NCI-H748 treated with DMSO at 0.1 percent for 48 hours (cell line): ENCODE measurements at regions not wholly inside any gene's neighbourhood (a gene's known extent, or its start where the extent isn't known, plus 50 kb on each side); places are given as distances from the start of the nearest gene placed in this dataset.
"Not testable (repeated sequence)": the region's sequence is repeated elsewhere in the genome, so short reads cannot be mapped to it uniquely, and the experiment has no call there.

ENCODE experiments used
- DNase-seq: peaks from one replicate; lab custom pipeline; 2025; lab: John Stamatoyannopoulos, UW

DNA sequence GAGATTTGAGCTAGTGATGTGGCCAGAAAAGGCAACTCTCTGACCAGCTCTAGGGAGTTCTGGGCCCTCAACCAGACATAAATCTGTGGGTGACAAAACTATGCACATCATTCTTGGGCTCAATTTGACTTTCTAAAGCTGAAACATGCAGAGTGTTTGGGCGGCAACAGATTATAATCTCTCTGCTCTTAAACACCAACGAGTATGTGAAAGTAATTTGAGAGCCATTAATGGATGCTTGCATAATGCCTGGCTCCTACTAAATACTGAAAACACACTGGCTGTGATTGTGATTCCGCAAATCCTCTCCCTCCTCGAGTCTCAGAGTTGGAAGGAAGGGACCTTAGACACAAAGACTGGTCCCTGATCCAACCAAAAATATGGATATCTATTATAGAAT is 186.7 kb downstream of the UACA start:
- no peak for DNase-seq

GRCh38 chr15:70576276-70576675 is 187.1 kb downstream of the UACA start:
- no peak for DNase-seq

DNA sequence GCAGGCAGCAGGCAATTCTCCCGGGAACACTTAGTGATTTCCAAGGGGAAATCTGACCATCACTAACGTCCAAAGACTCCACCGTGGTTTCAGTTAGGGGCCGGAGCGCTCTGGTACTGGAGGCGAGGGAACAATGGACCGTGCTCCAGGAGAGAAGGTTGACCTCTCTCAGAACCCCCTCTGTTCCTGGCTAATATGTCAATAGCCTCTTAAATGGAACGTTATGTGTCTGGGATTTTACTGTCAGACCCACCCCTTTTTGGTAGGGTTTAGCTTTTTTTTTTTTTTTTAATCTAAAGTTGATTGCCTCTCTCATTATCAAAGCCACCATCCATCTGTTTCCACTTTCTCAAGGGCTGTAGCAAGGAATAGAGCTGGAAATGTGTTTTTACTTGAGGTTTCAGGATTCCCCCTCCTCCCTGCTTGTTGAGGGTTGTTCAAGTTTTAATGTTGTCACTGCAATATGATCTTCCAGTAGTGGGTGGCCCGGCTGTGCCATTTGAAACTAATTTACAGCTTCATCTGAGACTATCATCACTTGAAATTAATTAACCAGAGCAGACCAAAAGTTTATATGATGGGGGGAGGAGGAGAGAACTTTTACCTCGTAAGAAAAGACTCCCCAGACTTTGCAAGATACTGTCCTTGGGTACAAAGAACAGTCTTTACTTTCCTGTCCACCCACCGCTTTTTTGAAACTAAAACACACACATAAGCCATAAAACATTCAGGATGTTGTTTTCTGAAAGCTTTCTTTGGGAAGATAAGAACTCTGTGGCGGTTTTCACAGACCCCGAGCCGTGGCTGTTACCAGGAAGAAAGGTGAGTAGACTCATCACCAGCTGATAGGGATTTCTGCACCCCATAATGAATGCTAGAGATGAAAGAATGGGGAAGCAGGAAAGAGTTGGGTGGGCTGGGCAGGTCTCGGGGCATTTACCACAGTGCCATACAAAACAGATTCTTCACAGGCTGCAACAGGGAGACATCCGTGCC is 187.8 kb downstream of the UACA start:
- DNase-seq: no peak

DNA sequence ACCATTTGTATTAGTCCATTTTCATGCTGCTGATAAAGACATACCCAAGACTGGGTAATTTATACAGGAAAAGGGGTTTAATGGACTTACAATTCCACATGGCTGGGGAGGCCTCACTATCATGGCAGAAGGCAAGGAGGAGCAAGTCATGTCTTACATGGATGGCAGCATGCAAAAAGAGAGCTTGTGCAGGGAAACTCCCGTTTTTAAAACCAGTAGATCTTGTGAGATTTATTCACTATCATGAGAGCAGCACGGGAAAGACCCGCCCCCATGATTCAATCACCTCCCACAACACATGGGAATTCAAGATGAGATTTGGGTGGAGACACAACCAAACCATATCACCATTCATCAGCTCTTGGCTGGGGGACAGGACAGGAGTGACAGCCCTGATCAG is 189.0 kb downstream of the UACA start:
- DNase-seq: not testable (repeated sequence)

DNA sequence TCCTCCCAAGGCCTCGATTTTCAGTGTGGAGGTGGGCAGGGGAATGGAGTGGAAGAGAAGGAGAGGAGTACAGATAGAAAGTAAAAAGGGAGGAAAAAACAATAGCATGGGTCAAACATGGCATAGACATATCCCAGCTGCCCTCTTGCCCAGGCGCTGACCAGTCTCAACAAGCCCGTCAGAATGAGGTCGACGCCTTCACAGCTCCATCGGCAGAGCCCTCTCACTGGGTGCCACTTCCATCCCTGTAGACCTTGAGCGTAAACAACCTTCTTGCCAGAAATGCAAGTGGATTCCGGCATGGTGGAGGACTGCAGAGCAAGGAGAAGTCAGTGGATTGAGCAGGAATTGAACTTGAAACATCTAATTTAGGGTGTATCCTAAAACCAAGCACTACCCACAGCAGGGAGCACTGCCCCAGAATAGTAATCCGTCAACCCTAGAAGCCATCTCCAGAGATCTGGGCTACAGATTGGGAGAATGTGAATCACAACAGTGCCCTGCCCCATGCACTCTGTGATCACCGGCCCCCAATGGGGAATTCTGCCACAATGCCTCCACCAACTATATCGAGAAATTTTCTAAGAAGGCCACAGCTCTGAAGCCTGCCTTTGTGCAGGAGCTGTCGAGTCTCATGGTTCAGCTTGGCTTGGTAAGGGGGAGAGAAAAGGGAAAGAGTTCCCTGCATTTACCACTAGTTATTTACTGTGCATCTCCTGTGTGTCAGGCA is 190.1 kb downstream of the UACA start:
- DNase-seq: no peak

- DNase-seq: no peak
Observed at GRCh38 chr15:70569714-70570231, 193.6 kb downstream of the UACA start.

- DNase-seq: no peak
Observed at GRCh38 chr15:70569091-70569713, 194.2 kb downstream of the UACA start.

DNA sequence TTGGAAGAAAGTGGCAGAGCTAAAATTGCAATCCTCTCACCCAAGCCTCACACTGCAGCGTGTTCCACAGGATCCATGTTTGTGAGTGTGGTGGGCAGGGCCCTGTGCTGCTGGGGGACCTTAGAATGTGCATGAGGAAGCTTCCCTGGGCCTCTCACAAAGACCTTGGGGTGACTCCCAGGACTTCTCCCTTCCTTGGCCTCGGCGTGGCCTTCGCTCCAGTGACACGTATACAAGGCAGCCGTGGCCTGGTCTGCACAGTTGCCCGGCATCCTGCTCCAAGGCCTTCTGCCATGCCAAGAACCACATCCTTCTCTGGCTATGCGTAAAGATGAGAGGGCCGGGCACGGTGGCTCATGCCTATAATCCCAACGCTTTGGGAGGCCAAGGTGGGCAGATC is 196.4 kb downstream of the UACA start:
- DNase-seq: no peak

GRCh38 chr15:70566047-70566835 is 197.1 kb downstream of the UACA start:
- DNase-seq: no peak

GRCh38 chr15:70563561-70564095 is 199.7 kb downstream of the UACA start:
- DNase-seq: no peak

DNA sequence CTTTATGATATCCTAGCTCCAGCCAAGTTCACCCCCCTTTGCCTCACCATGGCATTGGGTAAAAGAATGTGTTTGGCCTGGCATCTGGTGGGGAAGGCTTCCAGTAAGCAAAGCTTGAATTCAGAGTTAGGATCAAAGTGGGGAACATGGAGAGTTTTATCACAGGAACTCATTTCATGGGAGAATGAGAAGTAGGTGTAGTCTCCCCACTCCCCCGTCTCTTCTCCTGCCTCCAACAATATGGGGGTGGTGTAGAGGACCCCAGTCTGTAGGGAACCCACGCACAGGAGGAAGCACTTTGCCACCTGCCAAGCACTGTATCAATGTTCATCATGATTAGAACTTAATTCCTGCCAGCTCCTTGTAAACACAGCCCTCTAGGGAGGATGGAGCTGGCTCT is 200.5 kb downstream of the UACA start:
- no peak for DNase-seq

GRCh38 chr15:70561885-70562284 is 201.5 kb downstream of the UACA start:
- DNase-seq: no peak

DNA sequence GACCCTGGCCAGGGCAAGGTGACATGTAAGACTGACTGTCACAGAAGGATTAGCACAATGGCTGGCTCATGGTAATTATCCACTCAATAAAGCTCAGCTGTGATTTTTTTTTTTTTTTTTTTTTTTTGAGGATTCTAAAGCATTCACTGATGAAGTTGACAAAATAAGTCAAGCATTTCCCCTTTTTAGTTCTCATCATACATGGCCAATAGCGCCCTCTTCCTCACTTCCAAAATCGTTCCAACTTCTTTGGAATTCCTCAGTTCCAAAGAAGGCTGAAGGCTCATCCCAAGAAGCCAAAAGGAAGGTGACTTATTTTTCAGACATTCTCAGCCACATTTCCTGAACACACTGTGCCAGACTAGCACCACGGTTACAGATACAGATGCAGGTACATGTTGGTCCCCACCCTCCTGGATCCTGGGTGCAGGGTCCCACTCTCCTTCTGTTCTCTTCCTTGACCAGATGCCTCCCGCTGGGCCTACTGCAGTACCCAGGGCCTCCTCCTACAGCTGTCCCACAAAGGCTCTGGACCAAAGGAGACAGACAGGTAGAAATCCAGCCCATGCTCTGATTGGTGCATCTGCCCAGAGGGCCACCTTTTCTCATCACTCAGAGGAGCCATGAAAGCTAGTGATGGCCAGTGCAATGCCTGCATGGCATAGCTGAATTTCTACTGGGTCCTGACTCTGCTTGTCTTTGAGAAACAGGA is 202.6 kb downstream of the UACA start:
- DNase-seq: no peak

- no peak for DNase-seq
Observed at GRCh38 chr15:70559265-70560239, 203.8 kb downstream of the UACA start.

DNA sequence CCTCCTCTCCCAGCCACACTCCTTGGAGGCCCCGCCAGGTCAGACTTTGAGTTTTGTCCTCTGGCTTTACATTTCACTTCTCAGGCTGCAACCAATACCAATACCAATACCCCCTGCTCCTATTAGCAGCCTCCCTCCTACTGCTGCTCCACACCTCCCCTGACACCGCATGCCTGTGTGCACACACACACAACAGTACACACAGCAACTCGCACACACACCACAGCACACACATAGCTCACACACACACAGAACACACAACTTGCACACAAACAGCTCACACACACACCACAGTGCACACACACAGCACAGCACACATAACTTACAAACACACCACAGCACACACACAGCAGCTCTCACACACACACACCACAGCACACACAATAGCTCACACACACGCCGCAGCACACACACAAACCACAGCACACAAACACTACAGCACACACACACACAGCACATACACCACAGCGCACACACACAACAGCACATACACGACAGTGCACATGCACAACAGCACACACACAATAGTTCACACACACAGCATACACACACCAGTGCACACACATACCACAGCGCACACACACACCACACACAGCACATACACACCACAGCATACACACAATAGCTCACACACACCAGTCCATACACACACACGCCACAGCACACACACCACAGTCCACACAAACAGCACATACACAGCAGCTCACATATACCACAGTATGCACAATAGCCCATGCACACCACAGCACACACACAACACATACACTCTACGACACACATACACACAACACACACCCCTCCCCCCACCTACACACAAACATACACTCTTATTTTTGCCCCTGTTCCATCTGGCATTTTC is 204.7 kb downstream of the UACA start:
- no peak for DNase-seq

DNA sequence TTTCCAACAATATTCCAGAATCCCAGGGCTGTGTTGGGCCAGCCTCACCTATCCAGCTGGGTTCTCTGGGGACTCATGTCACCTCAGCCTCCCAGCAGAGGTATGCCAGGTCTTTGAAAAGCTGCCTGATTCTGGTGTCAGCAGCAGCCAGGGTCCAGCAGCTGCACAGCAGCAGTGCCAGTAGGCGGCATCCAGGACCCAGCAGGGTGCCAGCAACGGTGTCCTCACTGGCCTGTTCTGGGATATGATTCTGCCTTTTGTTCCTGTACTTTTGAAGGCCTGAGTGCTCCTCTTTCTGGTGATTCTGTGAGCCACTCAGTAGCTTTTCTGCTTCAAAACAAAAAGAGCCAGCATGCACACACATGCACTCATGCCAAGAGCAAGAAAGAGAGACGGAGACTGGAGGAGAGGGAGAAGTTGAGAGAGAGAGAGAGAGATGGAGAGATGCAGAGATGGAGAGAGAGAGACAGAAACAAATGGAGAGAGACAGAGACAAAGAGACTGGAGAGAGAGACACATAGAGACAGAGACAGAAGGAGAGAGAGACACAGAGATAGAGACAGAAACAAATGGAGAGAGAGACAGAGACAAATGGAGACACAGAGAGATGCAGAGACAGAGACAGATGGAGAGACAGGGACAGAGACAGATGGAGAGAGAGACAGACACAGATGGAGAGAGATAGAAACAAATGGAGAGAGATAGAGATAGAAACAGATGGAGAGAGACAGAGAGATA is 205.7 kb downstream of the UACA start:
- DNase-seq: no peak

DNA sequence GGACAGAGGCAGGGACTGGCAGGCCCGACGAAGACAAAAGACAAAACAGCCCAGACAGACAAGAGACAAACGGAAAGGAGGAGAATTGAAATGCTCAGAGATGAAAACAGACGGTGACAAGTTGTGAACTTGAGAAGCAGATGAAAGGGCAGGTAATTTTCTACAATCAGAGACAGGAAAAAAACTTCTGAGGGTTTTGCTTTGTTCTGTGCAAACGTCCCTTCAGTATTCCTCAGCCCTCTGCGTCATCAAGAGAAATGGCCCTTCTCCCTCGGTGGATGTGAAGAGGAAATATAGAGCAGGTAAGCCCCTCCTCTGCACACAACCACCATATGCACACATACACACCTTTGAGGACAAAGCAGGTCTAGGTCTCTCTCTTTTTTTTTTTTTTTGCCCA is 206.6 kb downstream of the UACA start:
- no peak for DNase-seq
